HepG2 (cell line): ENCODE measurements at regions not wholly inside any gene's neighbourhood (a gene's known extent, or its start where the extent isn't known, plus 50 kb on each side); places are given as distances from the start of the nearest gene placed in this dataset.

Experiments used
- GATAD1 ChIP-seq: IDR thresholded peaks from 2 replicates; pipeline ENCODE4 v1.6.1; 2016; ENCODE audit warnings: missing genetic modification reagents, missing compliant biosample characterization
- GTF3A ChIP-seq: sonication (generic); formaldehyde crosslinking; conservative IDR thresholded peaks from 2 replicates; pipeline ENCODE4 v1.4.0; 2020; ENCODE audit warnings: mild to moderate bottlenecking, missing genetic modification reagents
- HOXA3 ChIP-seq: sonication (generic); formaldehyde crosslinking; IDR thresholded peaks from 2 replicates; pipeline ENCODE4 v1.5.0; 2020; ENCODE audit warnings: missing genetic modification reagents
- HOXA9 ChIP-seq: sonication (generic); formaldehyde crosslinking; IDR thresholded peaks from 2 replicates; pipeline ENCODE4 v1.8.1; 2022; ENCODE audit warnings: missing genetic modification reagents, mild to moderate bottlenecking, moderate library complexity, borderline replicate concordance
- KDM1A ChIP-seq: IDR thresholded peaks from 2 replicates; pipeline ENCODE4 v1.6.1; 2016; ENCODE audit warnings: missing compliant biosample characterization
- NBN ChIP-seq: fragments of 450-650 bp; conservative IDR thresholded peaks from 2 replicates; pipeline ENCODE4 v1.6.1; 2017
- NR2F1 ChIP-seq, 2 experiments: fragments of 450-650 bp in 1 of 2; formaldehyde crosslinking in 1 of 2; IDR thresholded peaks; 2 replicates each; pipeline versions ENCODE4 v1.5.0 to v1.6.1; 2016 to 2020; ENCODE audit warnings: mild to moderate bottlenecking in 1 of 2, missing compliant biosample characterization in 1 of 2, missing genetic modification reagents in 1 of 2, moderate library complexity in 1 of 2
- PRDM4 ChIP-seq: sonication (generic); formaldehyde crosslinking; IDR thresholded peaks from 2 replicates; pipeline ENCODE4 v1.9.0; 2021; ENCODE audit warnings: missing genetic modification reagents, borderline replicate concordance
- SOX13 ChIP-seq, 3 experiments: fragments of 450-650 bp in 1 of 3; sonication (generic) in 1 of 3; formaldehyde crosslinking in 1 of 3; IDR thresholded peaks in 2 of 3; conservative IDR thresholded peaks in 1 of 3; 2 replicates each; pipeline versions ENCODE4 v1.5.0 to v1.6.1; 2016 to 2020; ENCODE audit warnings: antibody characterized with exemption in 1 of 3, mild to moderate bottlenecking in 1 of 3, missing compliant biosample characterization in 1 of 3, missing genetic modification reagents in 1 of 3, moderate library complexity in 1 of 3
- ZBTB2 ChIP-seq: sonication (generic); formaldehyde crosslinking; IDR thresholded peaks from 2 replicates; pipeline ENCODE4 v1.8.0; 2022; ENCODE audit warnings: low read depth, missing genetic modification reagents
- ZFP91 ChIP-seq: sonication (generic); formaldehyde crosslinking; IDR thresholded peaks from 2 replicates; pipeline ENCODE4 v1.9.0; 2022; ENCODE audit warnings: missing genetic modification reagents, mild to moderate bottlenecking, borderline replicate concordance
- ZNF12 ChIP-seq: sonication (generic); formaldehyde crosslinking; IDR thresholded peaks from 2 replicates; pipeline ENCODE4 v1.5.0; 2020; ENCODE audit warnings: missing genetic modification reagents
- ZNF484 ChIP-seq: sonication (generic); formaldehyde crosslinking; IDR thresholded peaks from 2 replicates; pipeline ENCODE4 v1.5.1; 2020; ENCODE audit warnings: mild to moderate bottlenecking, low read depth, missing genetic modification reagents, borderline replicate concordance
- ZNF710 ChIP-seq: sonication (generic); formaldehyde crosslinking; IDR thresholded peaks from 2 replicates; pipeline ENCODE4 v1.5.0; 2020; ENCODE audit warnings: mild to moderate bottlenecking, missing genetic modification reagents, borderline replicate concordance
- ZNF766 ChIP-seq: sonication (generic); formaldehyde crosslinking; IDR thresholded peaks from 2 replicates; pipeline ENCODE4 v1.5.0; 2020; ENCODE audit warnings: missing genetic modification reagents, borderline replicate concordance
- ZSCAN29 ChIP-seq: sonication (generic); formaldehyde crosslinking; conservative IDR thresholded peaks from 2 replicates; pipeline ENCODE4 v1.4.0; 2020; ENCODE audit warnings: mild to moderate bottlenecking, missing genetic modification reagents
- TF ChIP-seq, protein P1 (sequence below): sonication (generic); formaldehyde crosslinking; IDR thresholded peaks from 2 replicates; pipeline ENCODE4 v1.8.1; 2023; ENCODE audit warnings: mild to moderate bottlenecking, missing genetic modification reagents
- TF ChIP-seq, protein P2 (sequence below): sonication (generic); formaldehyde crosslinking; IDR thresholded peaks from 2 replicates; pipeline ENCODE4 v1.4.0; 2020; ENCODE audit warnings: missing genetic modification reagents

GRCh38 chr9:129413537-129414376 is 207.1 kb downstream of the C9orf50 start (continued):
- TF ChIP-seq ZBTB2 (CRISPR knock-in tag) (peak; percentile 56; the same call in 1 of the 2 replicates), ZNF12 (CRISPR knock-in tag) (no peak), GATAD1 (CRISPR knock-in tag) (no peak; the same call in 1 of the 2 replicates), GTF3A (CRISPR knock-in tag) (no peak), ZSCAN29 (CRISPR knock-in tag) (no peak), PRDM4 (CRISPR knock-in tag) (no peak), NR2F1 (CRISPR knock-in tag; IDR thresholded peaks at IDR 0.05) (no peak), HOXA9 (CRISPR knock-in tag) (no peak), SOX13 (IDR thresholded peaks at IDR 0.05) (no peak), SOX13 (CRISPR knock-in tag; conservative IDR thresholded peaks at IDR 0.05 in 1 of 2, IDR thresholded peaks at IDR 0.05 in 1 of 2) (no peak; a peak in 1 of 4 replicates), ZFP91 (CRISPR knock-in tag) (no peak; the same call in 1 of the 2 replicates), ZNF766 (CRISPR knock-in tag) (no peak), HOXA3 (CRISPR knock-in tag) (peak; percentile 54; the same call in 1 of the 2 replicates), ZNF710 (CRISPR knock-in tag) (0 out of 2 replicates have a peak, but pooled peaks have one; percentile 22), KDM1A (CRISPR knock-in tag) (no peak), NBN (no peak), ZNF484 (CRISPR knock-in tag) (no peak)
- TF ChIP-seq, protein P1, sequence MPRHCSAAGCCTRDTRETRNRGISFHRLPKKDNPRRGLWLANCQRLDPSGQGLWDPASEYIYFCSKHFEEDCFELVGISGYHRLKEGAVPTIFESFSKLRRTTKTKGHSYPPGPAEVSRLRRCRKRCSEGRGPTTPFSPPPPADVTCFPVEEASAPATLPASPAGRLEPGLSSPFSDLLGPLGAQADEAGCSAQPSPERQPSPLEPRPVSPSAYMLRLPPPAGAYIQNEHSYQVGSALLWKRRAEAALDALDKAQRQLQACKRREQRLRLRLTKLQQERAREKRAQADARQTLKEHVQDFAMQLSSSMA (CRISPR knock-in tag): no peak
- TF ChIP-seq, protein P2, sequence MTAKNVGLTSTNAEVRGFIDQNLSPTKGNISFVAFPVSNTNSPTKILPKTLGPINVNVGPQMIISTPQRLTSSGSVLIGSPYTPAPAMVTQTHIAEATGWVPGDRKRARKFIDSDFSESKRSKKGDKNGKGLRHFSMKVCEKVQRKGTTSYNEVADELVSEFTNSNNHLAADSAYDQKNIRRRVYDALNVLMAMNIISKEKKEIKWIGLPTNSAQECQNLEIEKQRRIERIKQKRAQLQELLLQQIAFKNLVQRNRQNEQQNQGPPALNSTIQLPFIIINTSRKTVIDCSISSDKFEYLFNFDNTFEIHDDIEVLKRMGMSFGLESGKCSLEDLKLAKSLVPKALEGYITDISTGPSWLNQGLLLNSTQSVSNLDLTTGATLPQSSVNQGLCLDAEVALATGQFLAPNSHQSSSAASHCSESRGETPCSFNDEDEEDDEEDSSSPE (CRISPR knock-in tag): peak; percentile 45
